ENCODE measurements at regions not wholly inside any gene's neighbourhood (a gene's known extent, or its start where the extent isn't known, plus 50 kb on each side); places are given as distances from the start of the nearest gene placed in this dataset.

GRCh38 chr11:12611352-12611751 lies 62.9 kb upstream of the TEAD1 start:
- no peak for TF ChIP-seq CTCF (IDR thresholded peaks at IDR 0.05; ENCODE audit: insufficient read depth, low read depth, low read length)
- H3K4me3 ChIP-seq (ENCODE audit: low read depth, low read length), result no peak overlapping the region
- no peak for DNase-seq (ENCODE audit: low read depth)

- no peak overlapping the region for H3K4me3 ChIP-seq (ENCODE audit: low read depth, low read length)
- TF ChIP-seq CTCF (IDR thresholded peaks at IDR 0.05; ENCODE audit: insufficient read depth, low read depth, low read length), result no peak
- no peak for DNase-seq (ENCODE audit: low read depth)
These were observed 56.6 kb upstream of the TEAD1 start for GRCh38 chr11:12617632-12618031.

GRCh38 chr11:12618743-12619540 lies 55.3 kb upstream of the TEAD1 start:
- H3K4me3 ChIP-seq (ENCODE audit: low read depth, low read length), result no peak overlapping the region
- TF ChIP-seq CTCF (IDR thresholded peaks at IDR 0.05; ENCODE audit: insufficient read depth, low read depth, low read length), result no peak
- DNase-seq (ENCODE audit: low read depth), result no peak

GRCh38 chr11:12623869-12624268 lies 50.4 kb upstream of the TEAD1 start:
- no peak for TF ChIP-seq CTCF (IDR thresholded peaks at IDR 0.05; ENCODE audit: insufficient read depth, low read depth, low read length)
- H3K4me3 ChIP-seq (ENCODE audit: low read depth, low read length), result no peak overlapping the region
- DNase-seq (ENCODE audit: low read depth), result no peak

Data from fibroblast of villous mesenchyme (primary cell).